NCI-H1417 (cell line): ENCODE measurements at regions not wholly inside any gene's neighbourhood (a gene's known extent, or its start where the extent isn't known, plus 50 kb on each side); places are given as distances from the start of the nearest gene placed in this dataset.

Experiments used
- DNase-seq, 3 experiments: peaks; one replicate each; lab custom pipeline; 2025; lab: John Stamatoyannopoulos, UW

DNA sequence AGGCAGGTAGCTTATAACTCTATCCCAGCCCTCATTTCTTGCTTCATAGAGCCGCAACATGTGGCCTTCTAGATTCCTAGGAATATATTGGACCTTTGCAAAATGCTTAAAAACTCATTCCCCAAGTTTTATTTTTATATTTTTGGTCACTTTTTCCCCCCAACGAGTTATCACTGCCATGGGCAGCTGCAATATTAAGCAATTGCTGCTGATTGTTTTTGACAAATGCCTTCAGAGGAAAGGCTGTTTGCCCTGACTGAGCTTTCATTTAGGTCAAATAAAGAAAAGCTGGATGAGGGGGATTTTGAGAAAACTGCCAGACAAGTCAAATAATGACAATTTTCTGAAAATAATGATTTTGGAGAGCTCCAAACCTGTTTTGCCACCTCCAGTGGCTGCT, 976.9 kb upstream of the MBL2 start:
- no peak for DNase-seq

DNA sequence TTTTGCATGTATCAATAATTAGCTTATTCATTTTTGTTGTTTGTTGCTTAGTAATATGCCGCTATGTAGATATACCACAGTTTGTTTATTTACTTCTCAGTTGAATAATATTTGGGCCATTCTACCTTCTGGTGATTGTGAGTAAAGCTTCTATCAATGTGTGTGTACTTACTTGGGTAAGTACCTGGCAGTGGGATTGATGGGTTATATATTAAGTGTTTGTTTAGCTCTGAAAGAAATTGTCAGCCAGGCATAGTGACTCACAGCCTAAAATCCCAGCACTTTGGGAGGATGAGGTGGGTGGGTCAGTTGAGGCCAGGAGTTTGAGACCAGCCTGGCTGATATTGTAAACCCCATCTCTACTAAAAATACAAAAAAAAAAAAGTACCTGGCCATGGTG, 975.7 kb upstream of the MBL2 start:
- DNase-seq, result no peak

DNA sequence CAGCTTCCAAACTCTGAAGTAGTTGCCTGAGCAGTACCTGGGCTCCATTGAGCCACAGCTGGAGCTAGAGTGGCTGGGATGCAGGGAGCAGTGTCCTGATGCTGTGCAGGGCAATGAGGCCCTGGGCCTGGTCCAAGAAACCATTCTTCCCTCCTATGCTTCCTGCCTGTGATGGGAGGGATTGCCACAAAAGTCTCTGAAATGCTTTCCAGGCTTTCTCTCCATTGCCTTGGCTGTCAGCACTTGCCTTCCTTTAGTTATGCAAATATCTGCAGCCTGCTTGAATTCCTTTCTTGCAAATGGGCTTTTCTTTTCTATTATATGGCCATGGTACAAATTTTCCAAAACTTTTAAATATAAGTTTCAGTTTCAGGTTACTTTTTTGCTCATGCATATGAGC, 972.2 kb upstream of the MBL2 start:
- no peak for DNase-seq

DNA sequence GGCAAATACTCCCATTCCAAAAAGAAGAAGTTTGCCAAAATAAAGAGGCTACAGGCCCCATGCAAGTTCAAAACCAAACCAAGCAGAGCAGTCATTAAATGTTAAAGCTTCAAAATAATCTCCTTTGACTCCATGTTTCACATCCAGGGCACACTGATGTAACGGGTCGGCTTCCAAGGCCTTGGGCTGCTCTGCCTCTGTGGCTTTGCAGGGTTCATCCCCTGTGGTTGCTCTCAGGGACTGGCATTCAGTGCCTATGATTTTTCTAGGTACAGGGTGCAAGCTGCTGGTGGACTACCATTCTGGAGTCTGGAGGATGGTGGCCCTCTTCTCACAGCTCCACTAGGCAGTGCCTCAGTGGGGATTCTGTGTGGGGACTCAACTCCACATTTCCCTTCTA, 971.6 kb upstream of the MBL2 start:
- no peak for DNase-seq

DNA sequence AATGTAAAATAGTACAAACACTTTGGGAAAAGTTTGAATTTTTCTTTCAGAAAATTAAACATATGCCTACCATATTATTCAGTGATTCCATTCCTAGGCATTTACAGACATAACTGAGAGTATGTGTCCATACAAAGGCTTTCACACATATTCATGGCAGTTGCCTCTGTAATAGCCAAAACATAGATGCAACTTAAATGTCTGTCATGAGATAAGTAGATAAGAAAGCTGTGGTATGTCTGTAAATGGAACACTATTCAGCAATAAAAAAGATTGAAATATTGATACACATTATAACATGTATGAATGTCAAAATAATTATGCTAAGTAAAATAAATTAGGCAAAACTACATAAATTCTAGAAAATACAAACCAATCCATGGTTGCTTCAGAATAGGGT, 964.5 kb upstream of the MBL2 start:
- no peak for DNase-seq

DNA sequence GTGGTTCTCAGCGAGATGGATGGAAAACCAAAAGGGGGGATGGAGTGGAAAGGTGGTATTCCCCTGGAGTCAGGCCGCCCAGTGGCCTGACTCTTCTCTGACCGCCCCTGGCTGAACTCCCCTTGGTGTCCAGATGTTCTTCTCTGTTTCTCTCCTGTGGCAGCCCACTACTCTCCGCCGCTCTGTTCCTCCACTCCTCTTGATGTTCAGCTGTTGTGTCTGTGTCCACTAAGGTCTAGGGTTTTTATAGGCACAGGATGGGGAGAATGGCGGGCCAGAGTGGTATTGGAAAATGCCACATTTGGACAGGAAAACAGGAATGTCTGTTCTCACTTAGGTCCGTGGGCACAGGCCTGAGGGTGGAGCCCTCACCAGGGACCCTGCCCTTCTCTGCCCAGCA, 954.3 kb upstream of the MBL2 start:
- DNase-seq, result no peak

DNA sequence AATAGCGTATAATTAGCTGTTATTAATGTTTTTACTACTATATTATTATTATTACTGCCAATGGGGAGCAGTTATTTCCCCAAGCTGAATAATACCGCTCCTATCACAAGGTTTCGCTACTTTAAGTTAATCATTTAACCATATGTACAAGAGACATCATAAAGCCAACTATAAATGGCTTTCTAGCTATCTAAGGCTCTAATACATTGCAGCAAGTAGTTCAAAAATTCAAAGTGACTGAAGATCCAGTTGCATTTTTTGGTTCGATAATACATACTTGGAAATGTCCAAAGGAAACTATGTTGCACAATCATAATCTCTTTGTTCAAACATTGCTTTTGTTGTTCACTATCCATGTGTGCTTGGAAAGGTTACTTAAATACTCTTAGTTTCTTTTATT, 952.0 kb upstream of the MBL2 start:
- no peak for DNase-seq

DNA sequence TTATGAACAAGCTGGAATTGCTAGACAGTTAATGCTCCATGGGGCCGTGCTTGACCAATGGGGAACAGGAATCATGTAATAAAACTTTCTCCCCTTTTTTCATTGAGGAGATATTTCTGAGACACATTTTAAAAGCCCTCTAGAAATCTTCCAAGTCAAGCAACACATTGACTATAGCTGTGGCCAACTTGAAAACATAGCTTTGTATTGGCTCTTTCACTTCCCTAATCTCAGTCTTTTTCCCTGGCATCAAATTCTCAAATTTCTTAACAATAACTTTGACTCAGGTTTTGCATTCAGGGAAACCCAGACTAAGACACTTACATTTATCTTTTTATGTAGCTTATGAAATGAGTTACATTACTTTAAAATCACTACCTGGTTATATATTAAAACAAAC, 947.1 kb upstream of the MBL2 start:
- no peak for DNase-seq

DNA sequence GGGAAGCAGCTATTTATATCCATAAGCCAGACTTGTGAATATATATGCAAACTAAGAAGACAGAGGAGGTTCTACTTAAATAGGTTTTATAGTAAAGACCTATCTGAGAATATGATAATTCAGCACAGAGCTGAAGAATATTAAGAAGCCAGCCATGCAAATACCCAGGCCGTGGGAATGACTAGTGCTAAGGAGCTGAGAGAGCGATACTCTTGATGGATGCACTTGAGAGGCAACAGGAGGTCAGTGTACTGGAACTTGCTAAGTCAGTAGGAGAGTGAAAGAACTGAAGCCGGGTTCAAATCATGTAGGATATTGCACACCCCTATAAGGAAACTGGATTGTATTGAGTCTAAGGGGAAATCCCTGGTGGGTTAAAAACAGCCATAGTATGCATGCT, 943.6 kb upstream of the MBL2 start:
- DNase-seq, result no peak

DNA sequence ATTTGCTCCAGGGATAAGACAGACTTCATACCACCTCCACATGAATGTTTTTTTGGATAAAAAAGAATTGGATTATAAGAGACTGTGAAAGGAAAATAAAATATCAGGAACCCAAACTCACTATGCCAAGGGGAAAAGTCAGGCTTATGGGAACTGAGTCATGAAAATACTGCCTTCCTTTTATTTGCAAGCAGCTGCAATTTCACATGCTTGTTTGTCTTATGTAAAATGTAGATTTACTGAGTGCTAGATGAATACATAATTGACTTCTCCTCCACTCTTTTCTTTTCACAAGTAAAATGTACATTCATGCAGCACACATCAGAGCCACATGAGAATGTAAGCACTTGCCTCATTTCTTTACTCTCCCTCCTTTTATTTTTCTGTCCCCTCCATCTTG, 940.8 kb upstream of the MBL2 start:
- no peak for DNase-seq

DNA sequence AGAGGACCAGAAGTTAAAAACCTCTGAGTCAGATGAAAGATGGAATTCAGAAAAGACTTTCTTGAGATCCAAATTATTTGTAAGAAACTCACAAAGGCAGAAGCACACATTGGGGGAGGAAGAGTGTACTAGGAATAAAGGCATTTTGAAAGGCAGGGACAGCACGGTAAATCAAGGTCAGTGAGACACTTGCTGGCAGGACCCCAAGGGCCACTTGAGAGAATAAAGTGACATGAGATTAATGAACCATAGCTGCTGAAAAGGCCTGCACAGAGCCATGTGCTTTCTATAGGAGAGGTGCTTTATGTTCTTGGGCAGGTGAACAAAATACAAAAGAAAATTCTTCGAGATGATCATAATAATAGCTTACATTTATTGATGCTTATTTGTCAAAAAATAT, 929.9 kb upstream of the MBL2 start:
- DNase-seq, result peak in 2 of 3 experiments; percentile 17 to 73

DNA sequence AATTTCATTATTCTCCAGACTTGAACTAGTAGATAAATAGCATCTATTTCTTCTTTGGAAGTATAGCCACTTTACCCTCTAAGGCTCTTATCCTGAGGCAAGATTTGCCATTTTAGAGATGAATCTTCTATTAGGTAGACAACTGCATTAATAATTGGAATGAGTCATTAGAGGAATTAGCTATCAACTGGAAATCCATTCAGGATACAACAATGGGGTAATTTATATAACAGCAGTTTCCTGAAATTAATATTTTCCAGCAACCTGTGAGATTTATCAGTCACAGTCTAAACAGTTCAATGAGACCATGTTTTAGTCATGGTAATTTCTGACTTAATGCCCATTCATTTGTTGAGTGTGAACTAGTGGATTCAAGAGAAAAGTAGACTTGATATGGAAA, 928.6 kb upstream of the MBL2 start:
- DNase-seq, result peak in 1 of 3 experiments; percentile 17

DNA sequence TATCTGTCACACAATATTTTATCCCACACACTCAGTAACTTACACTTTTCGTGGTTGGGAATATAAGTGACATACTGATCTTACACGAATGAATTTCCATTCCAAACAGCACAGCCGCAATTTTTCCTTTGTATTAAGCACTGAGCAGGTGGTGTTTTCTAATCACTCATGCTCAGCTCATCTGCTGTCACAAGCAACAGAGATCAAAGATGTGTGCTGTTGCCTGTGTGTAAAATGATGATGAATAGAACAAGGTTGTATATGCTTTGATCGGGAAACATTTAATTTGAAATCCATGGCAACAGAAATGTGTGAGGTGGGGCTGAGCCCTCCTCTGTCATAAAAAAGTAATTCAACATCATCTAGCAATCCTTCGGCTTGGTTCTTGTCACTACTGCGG, 927.7 kb upstream of the MBL2 start:
- DNase-seq, result peak in 1 of 3 experiments; percentile 37

DNA sequence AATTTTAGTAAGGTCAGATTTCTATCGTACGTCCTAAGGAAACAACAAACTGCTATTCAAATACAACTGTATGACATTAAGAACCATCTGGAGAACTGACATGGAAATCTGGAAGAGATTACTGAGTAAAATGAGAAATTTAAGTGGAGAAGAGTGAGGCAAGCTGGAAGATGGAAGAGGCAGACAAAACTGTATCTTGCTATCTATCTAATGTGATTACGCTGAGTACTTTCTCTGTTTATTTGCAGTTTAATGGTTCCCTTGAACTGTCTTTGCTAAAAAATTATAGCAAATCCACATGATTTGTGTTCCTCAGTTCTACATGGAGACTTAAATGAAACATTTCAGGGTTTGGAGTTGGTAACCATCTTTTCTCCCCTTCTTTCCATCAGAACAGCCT, 927.1 kb upstream of the MBL2 start:
- no peak for DNase-seq

DNA sequence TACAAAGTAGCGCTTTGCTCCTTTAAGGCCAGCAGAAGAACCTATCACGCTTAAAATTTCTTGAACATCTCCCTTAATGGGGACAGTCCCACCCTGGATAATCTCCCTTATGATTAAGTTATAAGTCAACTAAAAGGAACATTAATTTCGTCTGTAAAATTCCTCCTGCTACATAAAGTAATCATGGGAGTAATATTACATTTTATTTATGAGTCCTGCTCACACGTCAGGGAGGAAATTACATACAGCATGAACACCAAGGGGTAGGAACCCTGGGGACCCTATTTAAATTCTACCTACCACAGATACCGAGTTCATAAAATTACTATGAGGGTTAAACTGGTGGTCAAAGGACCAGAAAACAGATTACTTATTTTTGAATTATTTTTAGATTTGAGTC, 926.6 kb upstream of the MBL2 start:
- no peak for DNase-seq

DNA sequence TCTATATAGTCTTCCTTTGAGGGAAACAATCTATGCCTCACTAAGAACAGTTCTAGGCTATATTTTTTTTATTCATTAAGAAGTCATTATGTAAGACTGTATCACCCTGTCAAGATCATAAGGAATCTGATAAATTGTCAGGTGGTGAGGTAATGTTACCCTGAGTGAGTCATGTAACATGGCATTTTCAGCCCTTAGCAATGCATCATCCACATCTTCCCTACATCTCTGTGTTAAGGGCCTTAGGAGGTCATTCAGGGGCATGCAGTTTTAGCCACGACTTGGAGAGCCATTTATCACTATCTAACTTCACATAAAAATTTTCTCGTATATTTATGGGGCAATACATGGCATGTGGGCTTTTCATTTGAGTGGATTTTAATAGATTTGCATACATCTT, 924.5 kb upstream of the MBL2 start:
- no peak for DNase-seq

DNA sequence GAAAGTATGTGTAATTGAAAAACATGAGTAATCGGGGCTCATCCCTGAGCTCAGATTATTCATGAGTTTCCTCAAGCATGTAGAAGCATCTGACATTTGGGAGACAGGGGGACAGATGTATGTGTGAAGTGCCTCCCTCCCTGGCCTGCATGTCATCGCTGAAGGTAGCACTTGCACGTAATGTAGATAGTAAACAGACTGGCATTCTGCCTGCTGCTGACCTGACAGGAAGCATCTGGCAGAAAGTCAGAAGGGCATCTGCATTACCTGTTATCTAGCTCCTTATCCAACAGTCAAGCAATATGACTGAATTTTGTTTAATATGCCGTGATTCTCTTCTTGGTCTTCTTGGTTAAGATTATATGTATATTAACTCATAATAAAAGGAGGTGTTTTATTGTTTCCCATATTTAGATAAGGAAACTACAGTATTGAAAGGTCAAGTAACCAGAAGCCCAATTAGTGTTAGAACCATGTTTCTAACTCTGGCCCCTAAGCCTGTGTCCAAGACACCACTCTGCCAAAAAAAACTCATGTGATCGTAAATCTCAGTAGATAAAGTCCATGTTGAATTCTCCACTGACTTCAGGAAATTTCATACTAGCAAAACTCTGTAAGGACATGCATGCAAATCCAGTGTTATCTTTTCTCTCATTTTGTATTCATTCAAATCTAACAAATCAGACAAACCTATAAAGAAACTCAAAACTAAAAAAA, 918.1 kb upstream of the MBL2 start:
- peak in 1 of 3 experiments; percentile 25 for DNase-seq

DNA sequence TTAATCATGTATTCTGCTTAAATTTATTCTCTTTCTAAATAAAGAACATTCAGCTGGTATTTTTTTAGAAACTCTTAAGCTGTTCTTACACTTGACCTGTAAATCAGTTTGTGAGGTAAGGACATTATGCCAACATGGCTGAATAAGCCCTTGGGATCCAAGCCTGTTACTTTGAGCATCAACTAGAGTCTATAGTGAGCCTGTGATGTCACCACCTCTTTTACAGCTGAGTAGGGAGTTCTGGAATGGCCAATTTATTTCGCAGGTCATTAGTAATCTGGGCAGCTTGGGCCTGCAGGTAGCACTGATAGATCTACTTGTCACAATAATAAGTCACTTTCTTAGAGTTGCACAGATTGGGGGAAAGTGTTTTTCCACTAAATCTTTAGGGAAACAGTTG, 915.2 kb upstream of the MBL2 start:
- no peak for DNase-seq

DNA sequence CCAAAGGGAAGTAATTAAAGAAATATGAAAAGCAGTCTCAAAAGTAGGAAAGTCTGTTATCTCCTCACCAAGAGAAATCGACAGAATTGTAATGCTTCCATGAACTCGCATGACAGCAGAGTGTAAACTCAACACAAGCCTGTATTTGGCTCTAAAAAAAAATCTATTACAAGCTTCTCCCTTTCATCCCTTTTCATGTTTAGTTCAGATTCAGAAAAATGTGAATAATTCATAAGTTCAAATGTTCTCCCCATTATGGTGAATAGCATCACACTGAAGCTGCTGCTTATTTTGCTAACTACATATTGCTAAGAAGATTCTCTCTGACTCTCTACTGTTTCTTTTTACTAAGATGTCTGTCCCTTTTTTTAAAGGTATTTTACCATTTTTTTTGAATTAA, 910.3 kb upstream of the MBL2 start:
- DNase-seq, result no peak

DNA sequence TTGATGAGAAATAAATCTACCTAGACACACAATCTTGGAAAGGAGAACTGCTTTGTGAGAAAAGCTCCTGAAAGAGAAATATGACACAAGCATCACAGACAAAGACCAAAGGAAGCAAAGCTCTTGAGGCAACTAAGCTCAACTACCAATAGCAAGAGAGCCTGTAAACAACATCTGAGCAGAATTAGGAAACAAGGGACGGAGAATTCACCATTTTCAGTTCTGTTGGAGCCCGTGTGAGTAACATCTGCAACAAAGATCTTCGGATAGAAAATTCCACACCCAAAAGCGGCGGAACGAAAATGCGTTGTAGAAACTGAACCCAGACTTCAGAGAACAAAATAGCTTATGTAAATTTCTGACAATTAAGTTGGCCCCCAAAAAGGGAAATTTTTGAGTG, 909.9 kb upstream of the MBL2 start:
- DNase-seq, result no peak

DNA sequence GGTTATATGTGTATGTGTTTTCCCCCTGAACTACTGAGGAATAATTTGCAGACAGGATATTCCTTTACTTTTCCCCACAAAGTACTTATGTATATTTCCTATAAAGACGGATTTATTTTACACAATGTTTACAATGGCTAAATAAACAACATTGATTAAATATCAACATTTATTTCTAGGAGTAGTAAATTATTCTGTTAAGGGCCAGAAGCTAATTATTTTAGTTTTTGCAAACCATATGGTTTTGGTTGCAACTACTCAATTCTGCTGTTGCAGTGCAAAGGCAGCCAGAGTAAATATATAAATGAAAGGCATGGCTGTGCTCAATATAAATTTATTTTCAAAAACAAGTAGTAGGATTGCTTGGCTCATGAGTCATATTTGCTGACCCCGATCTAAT, 907.1 kb upstream of the MBL2 start:
- DNase-seq, result no peak

DNA sequence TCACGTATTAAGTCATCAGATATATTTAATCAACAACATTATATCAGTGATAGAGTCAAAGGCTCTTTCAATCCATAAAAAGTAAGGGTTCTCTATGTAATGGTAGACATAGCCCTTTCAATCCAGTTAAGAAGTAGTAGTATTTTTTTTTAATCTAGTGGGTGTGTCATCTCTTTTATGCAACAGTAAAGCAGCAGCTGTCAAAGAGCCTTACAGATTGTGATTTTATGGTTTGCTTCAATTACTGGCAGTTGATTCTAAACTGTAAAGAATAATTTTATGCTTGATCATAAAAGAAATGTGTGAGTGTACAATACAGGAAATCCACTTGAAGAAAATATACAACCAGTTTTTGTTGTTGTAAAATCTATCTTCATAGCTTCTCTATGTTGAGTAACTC, 902.6 kb upstream of the MBL2 start:
- DNase-seq, result no peak

DNA sequence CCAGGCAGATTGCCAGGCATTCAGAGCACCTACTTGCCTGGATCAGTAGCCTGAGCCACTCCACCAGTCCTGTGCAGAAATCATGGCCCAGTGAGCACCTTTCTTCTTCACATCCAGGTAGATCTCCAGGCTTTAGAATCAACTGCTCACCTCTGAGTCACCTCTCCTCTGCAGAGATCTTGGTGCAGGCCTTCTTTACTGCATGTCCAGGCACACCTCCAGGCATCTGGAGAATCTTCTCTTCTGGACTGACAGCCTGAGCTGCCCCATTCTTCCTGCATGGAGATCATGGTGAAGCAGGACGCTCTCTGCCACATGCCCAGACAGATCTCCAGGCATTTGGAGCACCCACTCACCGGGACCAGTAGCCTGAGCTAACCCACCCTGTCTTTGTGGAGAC, 894.5 kb upstream of the MBL2 start:
- DNase-seq, result no peak

DNA sequence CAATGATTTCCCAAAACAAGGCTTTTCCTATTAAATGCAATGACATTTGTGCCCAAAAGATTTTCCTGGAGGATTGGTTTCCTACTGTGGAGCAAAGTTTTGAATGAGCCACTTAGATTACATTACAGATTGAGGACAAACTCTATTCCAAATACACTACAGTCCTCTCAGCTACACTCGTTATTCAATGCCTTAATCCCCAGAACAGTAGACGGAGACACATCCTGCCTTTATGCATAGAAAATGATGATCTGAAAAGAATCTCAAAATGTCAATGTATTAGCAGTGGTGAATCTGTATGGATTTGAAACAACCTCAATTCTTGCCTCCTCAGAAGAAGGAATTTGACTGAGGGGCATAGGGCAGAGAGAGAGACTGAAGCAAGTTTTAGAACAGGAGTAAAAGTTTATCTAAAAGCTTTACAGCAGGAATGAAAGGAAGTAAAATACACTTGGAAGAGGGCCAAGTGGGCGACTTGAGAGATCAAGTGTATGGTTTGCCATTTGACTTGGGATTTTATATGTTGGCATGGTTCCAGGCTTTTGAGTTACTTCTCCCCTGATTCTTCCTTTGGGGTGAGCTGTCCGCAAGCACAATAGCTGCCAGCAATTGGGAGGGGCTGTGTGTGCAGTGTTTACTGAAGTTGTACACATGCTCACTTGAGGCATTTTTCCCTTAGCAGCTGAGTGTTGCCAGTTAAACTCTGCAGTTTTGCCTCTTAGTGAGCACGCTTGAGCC, 891.9 kb upstream of the MBL2 start:
- peak in 2 of 3 experiments; percentile 20 to 67 for DNase-seq
